Astrocyte (in vitro differentiated cells and primary cell): ENCODE measurements at regions not wholly inside any gene's neighbourhood (a gene's known extent, or its start where the extent isn't known, plus 50 kb on each side); places are given as distances from the start of the nearest gene placed in this dataset.

ENCODE experiments used
- EZH2 ChIP-seq: IDR thresholded peaks from 2 replicates; pipeline ENCODE4 v1.6.1; 2012; ENCODE audit warnings: mild to moderate bottlenecking, low read length, inconsistent platforms; ENCODE audit not compliant: insufficient read depth
- TF ChIP-seq, protein P1 (sequence below): IDR thresholded peaks from 2 replicates; pipeline ENCODE4 v1.5.1; 2011; ENCODE audit warnings: low read depth, mild to moderate bottlenecking, inconsistent platforms, low read length, moderate library complexity; ENCODE audit not compliant: insufficient read depth

DNA sequence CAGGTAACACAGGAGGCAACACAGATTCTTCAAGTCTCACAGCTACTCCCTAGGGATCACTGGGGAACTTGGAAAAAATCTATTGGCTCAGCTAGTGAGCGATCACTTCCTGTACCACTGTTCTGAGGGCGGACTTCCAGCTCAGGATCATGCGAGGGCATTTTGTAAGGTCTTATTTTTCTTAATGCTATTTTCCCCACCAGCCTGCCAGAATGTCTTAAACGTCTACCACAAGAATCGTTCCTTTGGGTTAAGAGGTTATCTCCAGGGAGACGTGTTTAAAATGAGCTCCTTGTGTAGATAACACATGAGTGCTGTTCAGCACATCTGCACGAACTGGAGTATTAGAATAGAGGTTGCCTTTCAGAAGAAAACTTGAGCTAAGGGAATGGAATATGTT lies 162.6 kb downstream of the ETNK1 start:
- TF ChIP-seq, protein P1, sequence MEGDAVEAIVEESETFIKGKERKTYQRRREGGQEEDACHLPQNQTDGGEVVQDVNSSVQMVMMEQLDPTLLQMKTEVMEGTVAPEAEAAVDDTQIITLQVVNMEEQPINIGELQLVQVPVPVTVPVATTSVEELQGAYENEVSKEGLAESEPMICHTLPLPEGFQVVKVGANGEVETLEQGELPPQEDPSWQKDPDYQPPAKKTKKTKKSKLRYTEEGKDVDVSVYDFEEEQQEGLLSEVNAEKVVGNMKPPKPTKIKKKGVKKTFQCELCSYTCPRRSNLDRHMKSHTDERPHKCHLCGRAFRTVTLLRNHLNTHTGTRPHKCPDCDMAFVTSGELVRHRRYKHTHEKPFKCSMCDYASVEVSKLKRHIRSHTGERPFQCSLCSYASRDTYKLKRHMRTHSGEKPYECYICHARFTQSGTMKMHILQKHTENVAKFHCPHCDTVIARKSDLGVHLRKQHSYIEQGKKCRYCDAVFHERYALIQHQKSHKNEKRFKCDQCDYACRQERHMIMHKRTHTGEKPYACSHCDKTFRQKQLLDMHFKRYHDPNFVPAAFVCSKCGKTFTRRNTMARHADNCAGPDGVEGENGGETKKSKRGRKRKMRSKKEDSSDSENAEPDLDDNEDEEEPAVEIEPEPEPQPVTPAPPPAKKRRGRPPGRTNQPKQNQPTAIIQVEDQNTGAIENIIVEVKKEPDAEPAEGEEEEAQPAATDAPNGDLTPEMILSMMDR: no peak
- TF ChIP-seq EZH2: no peak
